Osteocyte (in vitro differentiated cells): ENCODE measurements at regions not wholly inside any gene's neighbourhood (a gene's known extent, or its start where the extent isn't known, plus 50 kb on each side); places are given as distances from the start of the nearest gene placed in this dataset.

Source experiments
- DNase-seq: peaks from one replicate; pipeline ENCODE4 v3.0.0; 2021; ENCODE audit warnings: mixed read lengths; ENCODE audit not compliant: unreplicated experiment; ENCODE audit errors: extremely low spot score
- H3K27ac Mint-ChIP-seq: one replicate; pipeline ENCODE4 v1.8.0; 2021; ENCODE audit warnings: mild to moderate bottlenecking, mixed read lengths; ENCODE audit not compliant: unreplicated experiment
- H3K27me3 Mint-ChIP-seq: one replicate; pipeline ENCODE4 v1.8.0; 2021; ENCODE audit warnings: mixed read lengths; ENCODE audit not compliant: unreplicated experiment
- H3K36me3 Mint-ChIP-seq: one replicate; pipeline ENCODE4 v1.8.0; 2021; ENCODE audit warnings: mixed read lengths; ENCODE audit not compliant: unreplicated experiment
- H3K4me1 Mint-ChIP-seq: one replicate; pipeline ENCODE4 v1.8.0; 2021; ENCODE audit warnings: mixed read lengths; ENCODE audit not compliant: unreplicated experiment
- H3K4me3 Mint-ChIP-seq: one replicate; pipeline ENCODE4 v1.8.0; 2021; ENCODE audit warnings: mild to moderate bottlenecking, moderate library complexity, mixed read lengths; ENCODE audit not compliant: unreplicated experiment
- H3K9me3 Mint-ChIP-seq: one replicate; pipeline ENCODE4 v1.8.0; 2021; ENCODE audit warnings: mixed read lengths; ENCODE audit not compliant: unreplicated experiment
- CTCF ChIP-seq: fragments of 200-600 bp; sonication (generic); IDR thresholded peaks from 2 replicates; pipeline ENCODE4 v1.5.0; 2021; ENCODE audit warnings: antibody characterized with exemption, mild to moderate bottlenecking, moderate library complexity

GRCh38 chr1:98073106-98073505 lies 152.3 kb upstream of the DPYD start:
- Mint-ChIP-seq H3K27me3 (no peaks in the 10 kb centered on the region), H3K4me3 (no peak overlapping the region), H3K27ac (peak overlapping the region; percentile 34), H3K9me3 (peaks cover 4% of the 10 kb centered on the region), H3K4me1 (peaks cover 28% of the 10 kb centered on the region), H3K36me3 (no peaks in the 10 kb centered on the region)
- DNase-seq = no peak
- TF ChIP-seq CTCF = no peak

- no peak overlapping the region for H3K27ac Mint-ChIP-seq
Measured at GRCh38 chr1:98072047-98072446, 151.2 kb upstream of the DPYD start.

GRCh38 chr1:98068016-98068415 lies 147.2 kb upstream of the DPYD start:
- no peak overlapping the region for H3K27ac Mint-ChIP-seq
- no peaks in the 10 kb centered on the region for H3K27me3 Mint-ChIP-seq
- DNase-seq = no peak
- no peaks in the 10 kb centered on the region for H3K9me3 Mint-ChIP-seq
- no peak for TF ChIP-seq CTCF
- H3K36me3 Mint-ChIP-seq = peaks cover 2% of the 10 kb centered on the region
- peaks cover 17% of the 10 kb centered on the region for H3K4me1 Mint-ChIP-seq
- H3K4me3 Mint-ChIP-seq = no peak overlapping the region

More at GRCh38 chr1:98072047-98072446, 151.2 kb upstream of the DPYD start:
- Mint-ChIP-seq H3K4me3 (no peak overlapping the region), H3K36me3 (no peaks in the 10 kb centered on the region), H3K4me1 (peaks cover 28% of the 10 kb centered on the region), H3K27me3 (no peaks in the 10 kb centered on the region), H3K9me3 (peaks cover 4% of the 10 kb centered on the region)
- no peak for DNase-seq
- TF ChIP-seq CTCF = no peak

GRCh38 chr1:98066911-98067310 lies 146.1 kb upstream of the DPYD start:
- peaks cover 2% of the 10 kb centered on the region for H3K36me3 Mint-ChIP-seq
- no peak for TF ChIP-seq CTCF
- DNase-seq = no peak
- no peaks in the 10 kb centered on the region for H3K9me3 Mint-ChIP-seq
- peaks cover 7% of the 10 kb centered on the region for H3K4me1 Mint-ChIP-seq
- H3K27me3 Mint-ChIP-seq = no peaks in the 10 kb centered on the region
- no peak overlapping the region for H3K27ac Mint-ChIP-seq
- no peak overlapping the region for H3K4me3 Mint-ChIP-seq

- TF ChIP-seq CTCF = no peak
- Mint-ChIP-seq H3K4me1 (peaks cover 6% of the 10 kb centered on the region), H3K27me3 (no peaks in the 10 kb centered on the region), H3K27ac (no peak overlapping the region), H3K36me3 (peaks cover 2% of the 10 kb centered on the region), H3K4me3 (no peak overlapping the region), H3K9me3 (no peaks in the 10 kb centered on the region)
- DNase-seq = no peak
Measured at GRCh38 chr1:98059620-98060019, 138.8 kb upstream of the DPYD start.
